AG10803 (cell line): ENCODE measurements at regions not wholly inside any gene's neighbourhood (a gene's known extent, or its start where the extent isn't known, plus 50 kb on each side); places are given as distances from the start of the nearest gene placed in this dataset.

ENCODE experiments used
- DNase-seq: peaks from one replicate; pipeline ENCODE4 v3.0.0; 2010; ENCODE audit warnings: low read depth
- H3K4me3 ChIP-seq: 2 replicates; pipeline ENCODE4 v1.5.1; 2011; ENCODE audit warnings: mild to moderate bottlenecking, low read length, control low read depth
- CTCF ChIP-seq: conservative IDR thresholded peaks from 2 replicates; pipeline ENCODE4 v1.5.1; 2011; ENCODE audit warnings: mild to moderate bottlenecking, low read length, control low read depth, inconsistent platforms

- no peak for TF ChIP-seq CTCF
- no peak overlapping the region for H3K4me3 ChIP-seq
- DNase-seq = no peak
Measured at GRCh38 chr10:3911241-3911640, 126.2 kb upstream of the KLF6 start.

- H3K4me3 ChIP-seq = no peak overlapping the region
- no peak for DNase-seq
- no peak for TF ChIP-seq CTCF
Measured at GRCh38 chr10:3909339-3909738, 124.3 kb upstream of the KLF6 start.

GRCh38 chr10:3908183-3908582, 123.2 kb upstream of the KLF6 start:
- peak; percentile 44 for DNase-seq
- H3K4me3 ChIP-seq = no peak overlapping the region
- no peak for TF ChIP-seq CTCF

- H3K4me3 ChIP-seq = no peak overlapping the region
- TF ChIP-seq CTCF = no peak
- DNase-seq = peak; percentile 65
Measured at GRCh38 chr10:3907514-3907913, 122.5 kb upstream of the KLF6 start.

- no peak overlapping the region for H3K4me3 ChIP-seq
- DNase-seq = peak; percentile 10
- no peak for TF ChIP-seq CTCF
Measured at GRCh38 chr10:3906511-3907111, 121.6 kb upstream of the KLF6 start.

- H3K4me3 ChIP-seq = no peak overlapping the region
- no peak for TF ChIP-seq CTCF
- DNase-seq = no peak
Measured at GRCh38 chr10:3904419-3904960, 119.5 kb upstream of the KLF6 start.

GRCh38 chr10:3902809-3903410, 117.9 kb upstream of the KLF6 start:
- TF ChIP-seq CTCF = no peak
- DNase-seq = peak; percentile 66
- no peak overlapping the region for H3K4me3 ChIP-seq
